HCEC 1CT (cell line): ENCODE measurements at regions not wholly inside any gene's neighbourhood (a gene's known extent, or its start where the extent isn't known, plus 50 kb on each side); places are given as distances from the start of the nearest gene placed in this dataset.
"Not testable (repeated sequence)": the region's sequence is repeated elsewhere in the genome, so short reads cannot be mapped to it uniquely, and the experiment has no call there.

Experiments used
- DNase-seq: peaks from one replicate; pipeline ENCODE4 v3.0.0-alpha.2; 2017

DNA sequence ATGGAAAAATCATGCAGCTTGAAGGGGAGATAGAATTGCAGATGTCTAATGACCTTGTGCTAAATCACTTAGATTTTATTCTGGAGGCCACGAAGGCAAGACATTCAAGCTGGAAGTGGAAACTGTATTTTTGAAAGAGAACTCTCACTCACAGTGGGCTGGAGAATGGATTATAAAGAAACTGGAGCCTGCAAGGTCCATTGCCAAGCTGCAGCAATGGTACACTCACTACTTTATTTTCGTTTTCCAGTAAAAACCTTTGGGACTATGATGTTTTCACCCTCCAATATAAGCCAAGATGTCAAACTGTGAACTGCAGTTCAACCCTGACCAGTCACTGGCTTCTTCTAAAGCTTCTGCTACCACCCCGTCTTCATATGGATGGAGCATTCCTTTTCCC lies 62.0 kb downstream of the SKIDA1 start:
- DNase-seq = no peak

GRCh38 chr10:21458126-21458871 lies 67.2 kb downstream of the SKIDA1 start:
- DNase-seq = no peak

DNA sequence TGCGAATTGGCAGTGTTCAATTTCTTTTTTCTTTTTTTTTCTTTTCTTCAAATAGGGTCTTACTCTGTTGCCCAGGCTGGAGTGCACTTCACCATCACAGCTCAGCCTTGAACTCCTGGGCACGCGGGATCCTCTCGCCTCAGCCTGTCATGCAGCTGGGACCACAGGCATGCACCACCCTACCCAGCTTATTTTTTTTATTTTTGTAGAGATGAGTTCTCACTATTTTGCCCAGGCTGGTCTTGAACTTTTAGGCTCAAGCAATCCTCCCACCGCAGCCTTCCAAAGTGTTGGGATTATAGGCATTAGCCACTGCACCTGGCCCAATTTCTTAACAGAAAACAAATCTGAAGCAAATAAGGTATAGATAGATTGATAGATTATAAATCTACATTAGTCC lies 69.3 kb downstream of the SKIDA1 start:
- DNase-seq = no peak

GRCh38 chr10:21452203-21452602 lies 73.3 kb downstream of the SKIDA1 start:
- DNase-seq = no peak

GRCh38 chr10:21449288-21449966 lies 76.1 kb downstream of the SKIDA1 start:
- no peak for DNase-seq

- DNase-seq = no peak
Observed at GRCh38 chr10:21445163-21445562, 80.3 kb downstream of the SKIDA1 start.

DNA sequence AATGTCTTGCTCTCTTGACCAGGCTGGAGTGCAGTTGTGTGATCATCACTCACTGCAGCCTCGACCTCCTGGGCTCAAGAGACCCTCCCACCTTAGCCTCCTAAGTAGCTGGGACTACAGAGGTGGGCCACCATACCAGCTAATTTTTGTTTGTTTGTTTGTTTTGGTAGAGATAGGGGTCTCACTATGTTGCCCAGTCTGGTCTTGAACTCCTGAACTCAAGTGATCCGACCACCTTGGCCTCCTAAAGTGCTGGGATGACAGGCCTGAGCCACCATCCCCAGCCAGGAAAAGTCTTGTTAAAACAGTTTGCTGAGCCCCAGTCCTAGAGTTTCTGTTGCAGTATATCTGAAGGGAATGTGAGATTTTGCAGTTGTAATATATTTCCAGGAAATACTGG lies 83.9 kb downstream of the SKIDA1 start:
- no peak for DNase-seq

GRCh38 chr10:21438914-21439313 lies 86.6 kb downstream of the SKIDA1 start:
- not testable (repeated sequence) for DNase-seq

DNA sequence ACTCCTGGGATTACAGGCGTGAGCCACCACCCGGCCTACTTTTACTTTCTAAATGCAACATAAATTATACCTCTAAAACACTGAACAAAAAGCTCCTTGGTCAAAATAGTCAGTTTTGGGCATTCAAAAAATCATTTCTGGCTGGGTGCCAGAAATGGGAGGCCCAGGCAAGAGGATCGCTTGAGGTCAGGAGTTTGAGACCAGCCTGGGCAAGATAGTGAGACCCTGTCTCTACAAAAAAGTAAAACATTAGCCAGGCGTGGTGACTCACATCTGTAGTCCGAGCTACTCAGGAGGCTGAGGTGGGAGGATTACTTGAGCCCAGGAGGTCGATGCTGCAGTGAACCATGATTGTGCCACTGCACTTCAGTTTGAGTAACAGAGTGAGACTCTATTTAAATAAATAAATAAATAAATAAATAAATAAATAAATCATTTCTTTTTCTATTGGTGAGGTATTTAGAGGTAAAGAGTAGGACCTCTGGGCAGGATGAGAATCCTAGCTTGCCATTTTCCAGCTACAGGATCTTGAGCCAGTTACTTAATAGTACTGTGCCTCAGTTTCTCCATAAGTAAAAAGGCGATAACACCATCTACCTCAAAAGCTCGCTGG lies 87.6 kb downstream of the SKIDA1 start:
- DNase-seq = no peak

DNA sequence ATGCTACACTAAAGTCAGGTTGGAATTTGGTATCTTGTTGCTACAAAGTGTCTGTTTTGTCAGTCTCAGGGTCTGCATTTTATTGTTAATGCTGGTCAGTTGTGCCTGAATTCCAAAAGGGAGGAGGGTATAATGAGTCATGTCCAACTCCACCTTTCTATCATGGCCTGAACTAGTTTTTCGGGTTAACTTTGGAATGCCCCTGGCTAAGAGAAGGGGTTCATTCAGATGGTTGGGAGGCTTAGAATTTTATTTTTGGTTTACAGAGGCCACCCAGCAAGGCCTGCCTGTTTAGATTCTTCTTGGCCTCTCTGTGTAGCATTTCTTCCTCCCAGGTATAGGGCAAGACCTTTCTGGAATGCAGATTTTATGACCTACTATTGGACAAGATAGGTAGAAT lies 93.2 kb downstream of the SKIDA1 start:
- no peak for DNase-seq

DNA sequence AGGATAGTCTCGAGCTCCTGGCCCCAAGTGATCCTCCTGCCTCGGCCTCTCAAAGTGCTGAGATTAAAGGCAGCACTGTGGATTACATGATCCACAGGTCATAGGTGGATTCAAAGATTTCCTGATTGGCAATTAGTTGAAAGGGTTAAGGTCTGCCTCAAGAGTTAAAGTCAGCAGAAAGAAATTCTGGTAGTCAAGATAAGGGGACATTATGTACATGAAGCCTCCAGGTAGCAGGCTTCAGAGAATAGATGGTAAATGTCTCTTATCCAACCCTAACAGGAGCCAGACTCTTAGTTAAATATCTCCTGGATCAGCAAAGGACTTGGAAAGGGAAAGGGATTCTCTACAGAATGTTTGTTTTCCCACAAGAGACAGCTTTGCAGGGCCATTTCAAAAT lies 93.7 kb downstream of the SKIDA1 start:
- no peak for DNase-seq

DNA sequence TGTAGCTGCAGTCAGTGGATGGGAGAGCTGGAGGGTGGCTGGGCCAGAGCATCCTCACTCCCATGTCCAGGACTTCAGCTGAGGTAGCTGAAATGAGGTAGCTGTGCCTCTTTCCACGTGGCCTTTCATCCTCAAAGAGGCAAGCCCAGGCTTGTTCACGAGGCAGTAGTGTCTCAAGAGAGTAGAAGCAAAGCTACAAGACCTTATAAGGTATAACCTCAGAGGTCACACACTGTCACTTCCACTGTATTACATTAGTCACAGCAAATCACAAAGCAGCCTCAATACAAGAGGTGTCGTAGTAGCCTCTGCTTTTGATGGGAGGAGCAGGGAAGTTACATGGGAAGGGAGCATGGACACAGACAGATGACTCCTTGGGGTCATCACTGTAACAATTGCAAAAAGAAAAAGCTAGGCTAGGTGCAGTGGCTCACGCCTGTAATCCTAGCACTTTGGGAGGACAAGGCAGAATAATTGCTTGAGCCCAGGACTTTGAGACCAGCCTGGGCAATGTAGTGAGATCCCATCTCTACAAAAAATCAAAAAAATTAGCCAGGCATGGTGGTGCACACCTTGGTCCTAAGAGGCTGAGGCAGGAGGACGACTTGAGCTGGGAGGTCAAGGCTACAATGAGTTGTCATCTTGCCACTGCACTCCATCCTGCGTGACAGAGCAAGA lies 97.5 kb downstream of the SKIDA1 start:
- DNase-seq = no peak

GRCh38 chr10:21424459-21424861 lies 101.0 kb downstream of the SKIDA1 start:
- peak; percentile 41 for DNase-seq

GRCh38 chr10:21423850-21424249 lies 101.6 kb downstream of the SKIDA1 start:
- no peak for DNase-seq

GRCh38 chr10:21423338-21423737 lies 102.1 kb downstream of the SKIDA1 start:
- DNase-seq = no peak

GRCh38 chr10:21421794-21422193 lies 103.7 kb downstream of the SKIDA1 start:
- no peak for DNase-seq

- DNase-seq = no peak
Observed at GRCh38 chr10:21421016-21421415, 104.5 kb downstream of the SKIDA1 start.

- DNase-seq = peak; percentile 42
Observed at GRCh38 chr10:21418981-21419576, 106.4 kb downstream of the SKIDA1 start.

GRCh38 chr10:21417172-21417712 lies 108.2 kb downstream of the SKIDA1 start:
- no peak for DNase-seq

- DNase-seq = no peak
Observed at GRCh38 chr10:21413680-21414079, 111.8 kb downstream of the SKIDA1 start.

DNA sequence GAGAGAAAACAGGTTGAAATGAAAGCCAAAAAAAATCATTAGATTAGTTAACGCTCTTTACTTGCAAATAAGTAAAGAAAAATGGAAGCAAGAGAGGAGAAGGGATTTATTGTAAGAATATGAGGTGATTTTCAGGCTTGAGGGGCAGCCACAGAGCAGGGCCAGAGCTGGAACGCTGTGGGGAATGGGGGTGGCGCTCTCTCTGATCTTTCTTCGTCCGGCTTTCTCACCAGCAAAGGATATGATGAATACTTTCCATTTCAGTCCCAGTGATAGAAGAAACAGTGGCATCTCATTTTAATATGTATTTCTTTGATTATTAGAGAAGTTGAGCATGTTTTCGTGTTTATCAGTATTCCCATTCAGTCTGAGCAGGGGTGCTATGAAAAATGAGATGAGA lies 112.2 kb downstream of the SKIDA1 start:
- no peak for DNase-seq

DNA sequence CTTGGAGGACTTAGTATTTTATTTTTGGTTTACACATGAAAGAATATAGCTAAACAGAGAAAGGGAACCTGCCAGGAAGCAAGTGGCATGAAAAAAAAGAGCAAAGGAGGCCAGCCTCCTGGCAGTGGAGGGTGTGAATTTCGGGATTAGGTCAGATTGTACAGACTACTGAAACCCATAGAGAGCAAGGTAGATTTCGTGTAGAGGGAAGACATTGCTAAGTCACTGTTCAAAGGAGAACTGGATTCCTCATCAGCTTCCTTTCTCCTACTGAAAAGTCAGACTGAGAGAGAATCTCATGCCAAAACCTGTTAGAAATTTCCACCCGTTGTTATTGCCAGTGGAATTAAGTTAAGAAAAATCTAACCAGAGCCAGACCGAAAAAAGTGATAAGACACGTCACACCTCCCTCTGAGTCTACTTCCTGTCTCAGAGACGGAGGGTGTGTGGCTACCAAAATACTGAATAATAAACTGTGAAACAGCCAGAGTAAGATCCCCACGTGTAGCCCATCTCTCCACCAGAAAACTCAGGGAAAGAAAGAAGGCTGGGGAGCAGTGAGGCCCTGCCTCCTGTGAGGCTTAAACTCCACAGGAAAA lies 118.8 kb downstream of the SKIDA1 start:
- DNase-seq = peak; percentile 18

GRCh38 chr10:21405981-21406380 lies 119.5 kb downstream of the SKIDA1 start:
- DNase-seq = no peak
